Hepatocyte (in vitro differentiated cells): ENCODE measurements at regions not wholly inside any gene's neighbourhood (a gene's known extent, or its start where the extent isn't known, plus 50 kb on each side); places are given as distances from the start of the nearest gene placed in this dataset.

Source experiments
- DNase-seq: peaks from one replicate; pipeline ENCODE4 v3.0.0-alpha.2; 2016; ENCODE audit warnings: low spot score
- H2AFZ ChIP-seq: fragments of 200-600 bp; sonication (generic); 2 replicates; pipeline ENCODE4 v1.6.0; 2016; ENCODE audit warnings: antibody characterized with exemption, mild to moderate bottlenecking
- H3K27ac ChIP-seq: fragments of 200-600 bp; sonication (generic); 2 replicates; pipeline ENCODE4 v1.5.1; 2016; ENCODE audit warnings: mild to moderate bottlenecking
- H3K27me3 ChIP-seq: fragments of 200-600 bp; sonication (generic); 2 replicates; pipeline ENCODE4 v1.6.1; 2016
- H3K36me3 ChIP-seq: fragments of 200-600 bp; sonication (generic); replicated peaks from 2 replicates; pipeline ENCODE4 v1.5.1; 2016; ENCODE audit warnings: low read depth; ENCODE audit not compliant: insufficient read depth
- H3K4me1 ChIP-seq: fragments of 200-600 bp; sonication (generic); 2 replicates; pipeline ENCODE4 v1.5.1; 2016; ENCODE audit warnings: mild to moderate bottlenecking, moderate library complexity; ENCODE audit not compliant: insufficient read depth
- H3K4me2 ChIP-seq: fragments of 200-600 bp; sonication (generic); 2 replicates; pipeline ENCODE4 v1.6.0; 2016
- H3K4me3 ChIP-seq: fragments of 200-600 bp; sonication (generic); 2 replicates; pipeline ENCODE4 v1.5.1; 2016; ENCODE audit warnings: mild to moderate bottlenecking
- H3K79me2 ChIP-seq: fragments of 200-600 bp; sonication (generic); 2 replicates; pipeline ENCODE4 v1.6.0; 2017; ENCODE audit warnings: mild to moderate bottlenecking
- H3K9me2 ChIP-seq: fragments of 200-600 bp; sonication (generic); replicated peaks from 2 replicates; pipeline ENCODE4 v1.6.0; 2017; ENCODE audit warnings: mild to moderate bottlenecking; ENCODE audit not compliant: insufficient read depth
- H3K9me3 ChIP-seq: fragments of 200-600 bp; sonication (generic); 2 replicates; pipeline ENCODE4 v1.5.1; 2016; ENCODE audit warnings: low read depth, mild to moderate bottlenecking
- H4K20me1 ChIP-seq: fragments of 200-600 bp; sonication (generic); 2 replicates; pipeline ENCODE4 v1.6.0; 2016; ENCODE audit warnings: mild to moderate bottlenecking; ENCODE audit not compliant: insufficient read depth, poor library complexity, severe bottlenecking
- EZH2 ChIP-seq: fragments of 200-600 bp; sonication (generic); IDR thresholded peaks from 2 replicates; pipeline ENCODE4 v1.6.1; 2016; ENCODE audit warnings: antibody characterized with exemption, mild to moderate bottlenecking, borderline replicate concordance
- EZH2phosphoT487 ChIP-seq: fragments of 200-600 bp; sonication (generic); IDR thresholded peaks from one replicate; pipeline ENCODE4 v1.6.1; 2018; ENCODE audit warnings: antibody characterized with exemption, mild to moderate bottlenecking, low read depth, moderate library complexity; ENCODE audit not compliant: unreplicated experiment, severe bottlenecking
- WGBS: methylation state at CpG from one replicate; pipeline ENCODE4 v1.1.6; 2016; ENCODE audit warnings: low lambda C conversion rate; ENCODE audit errors: missing lambda C conversion rate; 5-methylcytosine and 5-hydroxymethylcytosine counted together
- TF ChIP-seq, protein P1 (sequence below): fragments of 200-600 bp; sonication (generic); IDR thresholded peaks from 2 replicates; pipeline ENCODE4 v1.5.1; 2016; ENCODE audit warnings: antibody characterized with exemption, mild to moderate bottlenecking; ENCODE audit not compliant: poor library complexity

DNA sequence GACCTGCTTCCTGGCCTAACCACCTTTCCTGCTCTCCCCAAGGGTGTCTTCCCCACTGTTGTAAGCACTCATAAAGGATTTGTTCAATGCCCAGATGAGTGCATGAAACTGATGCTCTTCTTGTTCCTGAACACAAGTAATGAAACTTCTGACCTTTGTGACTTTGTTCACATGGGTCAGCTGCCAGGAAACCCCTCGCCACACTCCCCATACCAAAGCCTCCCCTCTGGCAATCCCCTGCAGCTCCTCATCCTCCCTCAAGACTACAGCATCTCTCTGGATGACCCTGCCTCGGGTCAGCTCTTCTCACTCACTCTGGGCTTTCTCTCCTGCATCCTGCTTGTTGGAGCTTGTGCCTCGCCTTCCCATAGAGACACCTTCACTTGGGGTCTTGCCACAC, 72.2 kb upstream of the SPTLC1 start:
- H3K4me2 ChIP-seq = no peak overlapping the region
- no peak for DNase-seq

DNA sequence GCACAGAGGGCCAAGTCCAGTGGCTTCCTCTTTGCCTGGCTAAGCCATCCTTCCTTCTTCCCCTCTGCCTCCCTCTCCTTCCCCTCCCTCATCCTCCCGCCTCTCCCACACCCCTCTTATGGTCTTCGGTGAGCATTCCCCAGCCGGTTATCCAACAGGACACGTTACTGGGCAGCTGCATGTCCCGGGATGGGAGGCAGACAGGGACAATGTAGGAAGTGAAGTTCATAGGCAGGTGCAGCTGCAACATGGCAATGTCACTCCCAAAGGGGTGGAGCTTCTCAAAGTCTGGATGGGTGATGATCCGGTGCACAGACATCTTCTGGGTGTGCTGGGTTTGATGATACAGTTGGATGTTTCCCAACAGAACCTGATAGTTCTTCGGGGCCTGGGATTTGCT, 71.4 kb upstream of the SPTLC1 start:
- WGBS = 88% methylated on average over 6 of the region's 7 CpGs
- Histone ChIP-seq H3K36me3 (no peaks in the 10 kb centered on the region), H2AFZ (no peak overlapping the region), H3K4me2 (no peak overlapping the region), H3K9me3 (no peaks in the 10 kb centered on the region), H3K27me3 (no peaks in the 10 kb centered on the region), H3K4me3 (no peak overlapping the region), H4K20me1 (no peaks in the 10 kb centered on the region), H3K27ac (no peak overlapping the region), H3K9me2 (no peaks in the 10 kb centered on the region), H3K79me2 (no peaks in the 10 kb centered on the region), H3K4me1 (no peaks in the 10 kb centered on the region)
- no peak for DNase-seq
- TF ChIP-seq EZH2 (no peak), EZH2phosphoT487 (no peak)
- TF ChIP-seq, protein P1, sequence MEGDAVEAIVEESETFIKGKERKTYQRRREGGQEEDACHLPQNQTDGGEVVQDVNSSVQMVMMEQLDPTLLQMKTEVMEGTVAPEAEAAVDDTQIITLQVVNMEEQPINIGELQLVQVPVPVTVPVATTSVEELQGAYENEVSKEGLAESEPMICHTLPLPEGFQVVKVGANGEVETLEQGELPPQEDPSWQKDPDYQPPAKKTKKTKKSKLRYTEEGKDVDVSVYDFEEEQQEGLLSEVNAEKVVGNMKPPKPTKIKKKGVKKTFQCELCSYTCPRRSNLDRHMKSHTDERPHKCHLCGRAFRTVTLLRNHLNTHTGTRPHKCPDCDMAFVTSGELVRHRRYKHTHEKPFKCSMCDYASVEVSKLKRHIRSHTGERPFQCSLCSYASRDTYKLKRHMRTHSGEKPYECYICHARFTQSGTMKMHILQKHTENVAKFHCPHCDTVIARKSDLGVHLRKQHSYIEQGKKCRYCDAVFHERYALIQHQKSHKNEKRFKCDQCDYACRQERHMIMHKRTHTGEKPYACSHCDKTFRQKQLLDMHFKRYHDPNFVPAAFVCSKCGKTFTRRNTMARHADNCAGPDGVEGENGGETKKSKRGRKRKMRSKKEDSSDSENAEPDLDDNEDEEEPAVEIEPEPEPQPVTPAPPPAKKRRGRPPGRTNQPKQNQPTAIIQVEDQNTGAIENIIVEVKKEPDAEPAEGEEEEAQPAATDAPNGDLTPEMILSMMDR = no peak

More for the DNA sequence above, 72.2 kb upstream of the SPTLC1 start:
- no peaks in the 10 kb centered on the region for H3K79me2 ChIP-seq
- H3K27me3 ChIP-seq = no peaks in the 10 kb centered on the region
- no peaks in the 10 kb centered on the region for H3K36me3 ChIP-seq
- H4K20me1 ChIP-seq = no peaks in the 10 kb centered on the region
- H3K9me3 ChIP-seq = no peaks in the 10 kb centered on the region
- TF ChIP-seq, protein P1 = no peak
- no peak for TF ChIP-seq EZH2phosphoT487
- no peak for TF ChIP-seq EZH2
- H3K4me3 ChIP-seq = no peak overlapping the region
- whole genome bisulfite sequencing = 89% methylated on average over 3 of the region's 3 CpGs
- no peak overlapping the region for H3K27ac ChIP-seq
- H3K9me2 ChIP-seq = no peaks in the 10 kb centered on the region
- H2AFZ ChIP-seq = no peak overlapping the region
- H3K4me1 ChIP-seq = no peaks in the 10 kb centered on the region

DNA sequence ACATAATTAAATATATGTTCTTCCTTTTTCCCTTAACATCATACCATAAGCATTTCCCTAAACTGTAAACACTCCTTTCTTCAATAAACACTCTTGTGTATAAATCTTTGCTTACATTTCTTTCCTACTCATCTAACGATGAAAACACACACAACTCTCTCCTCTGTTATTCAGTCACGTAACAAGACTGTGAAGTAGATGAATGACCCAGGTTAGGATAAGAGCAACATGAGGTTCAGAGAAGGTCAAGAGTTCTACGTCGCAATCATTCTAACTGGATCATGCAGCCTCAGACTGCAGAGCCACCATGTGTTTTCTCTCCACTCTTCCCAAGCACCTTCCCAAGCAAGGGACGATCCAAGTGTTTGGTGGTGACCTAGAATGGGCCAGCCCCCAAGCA, 70.5 kb upstream of the SPTLC1 start:
- Histone ChIP-seq H2AFZ (no peak overlapping the region), H3K9me3 (no peaks in the 10 kb centered on the region), H3K4me1 (no peaks in the 10 kb centered on the region), H4K20me1 (no peaks in the 10 kb centered on the region), H3K36me3 (no peaks in the 10 kb centered on the region), H3K79me2 (no peaks in the 10 kb centered on the region), H3K4me2 (no peak overlapping the region), H3K27me3 (no peaks in the 10 kb centered on the region), H3K9me2 (no peaks in the 10 kb centered on the region), H3K27ac (no peak overlapping the region), H3K4me3 (no peak overlapping the region)
- TF ChIP-seq, protein P1 = no peak
- TF ChIP-seq EZH2phosphoT487 (no peak), EZH2 (no peak)
- no peak for DNase-seq
- WGBS = 89% methylated on average over 5 of the region's 5 CpGs

DNA sequence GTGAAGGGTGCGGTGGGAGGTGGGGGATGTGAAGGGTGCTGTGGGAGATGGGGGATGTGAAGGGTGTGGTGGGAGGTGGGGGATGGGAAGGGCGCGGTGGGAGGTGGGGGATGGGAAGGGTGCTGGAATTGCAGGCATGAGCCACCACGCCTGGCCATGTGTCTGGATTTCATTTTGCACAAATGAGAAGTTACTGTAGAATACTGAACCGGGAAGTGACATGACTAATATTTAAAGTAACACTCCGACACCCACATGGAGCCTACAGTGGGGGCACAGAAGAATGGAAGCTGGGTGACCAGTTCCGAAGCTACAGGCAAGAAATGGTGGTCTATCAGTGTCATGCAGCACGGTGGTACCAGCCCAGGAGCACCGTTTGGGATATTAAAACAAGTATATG, 69.9 kb upstream of the SPTLC1 start:
- Histone ChIP-seq H3K9me3 (no peaks in the 10 kb centered on the region), H3K27me3 (no peaks in the 10 kb centered on the region), H3K79me2 (no peaks in the 10 kb centered on the region), H3K9me2 (no peaks in the 10 kb centered on the region), H3K36me3 (no peaks in the 10 kb centered on the region), H2AFZ (no peak overlapping the region), H3K4me1 (no peaks in the 10 kb centered on the region), H3K4me3 (no peak overlapping the region), H3K4me2 (no peak overlapping the region), H4K20me1 (no peaks in the 10 kb centered on the region), H3K27ac (no peak overlapping the region)
- WGBS = 87% methylated on average over 5 of the region's 9 CpGs
- TF ChIP-seq EZH2phosphoT487 = no peak
- TF ChIP-seq, protein P1 = no peak
- no peak for TF ChIP-seq EZH2
- no peak for DNase-seq
